Endodermal cell (in vitro differentiated cells): ENCODE measurements at regions not wholly inside any gene's neighbourhood (a gene's known extent, or its start where the extent isn't known, plus 50 kb on each side); places are given as distances from the start of the nearest gene placed in this dataset.
A peak's percentile ranks its signal among the peaks of the same experiment; 100 is the strongest.

Source experiments
- DNase-seq: peaks from one replicate; pipeline ENCODE4 v3.0.0-alpha.2; 2017
- H3K27ac ChIP-seq: 2 replicates; pipeline ENCODE4 v1.5.1; 2013; ENCODE audit warnings: mild to moderate bottlenecking, low read depth, low read length, moderate library complexity
- H3K27me3 ChIP-seq: 2 replicates; pipeline ENCODE4 v1.6.1; 2013; ENCODE audit warnings: mild to moderate bottlenecking, low read length, moderate library complexity; ENCODE audit not compliant: insufficient read depth, control insufficient read depth, poor library complexity, severe bottlenecking
- H3K36me3 ChIP-seq: 2 replicates; pipeline ENCODE4 v1.7.0; 2013; ENCODE audit warnings: mild to moderate bottlenecking, low read length, moderate library complexity; ENCODE audit not compliant: control insufficient read depth, insufficient read depth
- H3K4me1 ChIP-seq: one replicate; pipeline ENCODE4 v1.7.0; 2013; ENCODE audit warnings: low read length; ENCODE audit not compliant: control insufficient read depth, insufficient read depth
- H3K4me3 ChIP-seq: 2 replicates; pipeline ENCODE4 v1.5.1; 2013; ENCODE audit warnings: mild to moderate bottlenecking, low read length, moderate library complexity
- H3K9ac ChIP-seq: 2 replicates; pipeline ENCODE4 v1.6.1; 2013; ENCODE audit warnings: mild to moderate bottlenecking, low read length, moderate library complexity; ENCODE audit not compliant: poor library complexity, severe bottlenecking; ENCODE audit errors: extremely low read depth
- H3K9me3 ChIP-seq: 2 replicates; pipeline ENCODE4 v1.6.1; 2013; ENCODE audit warnings: mild to moderate bottlenecking, low read length, moderate library complexity; ENCODE audit not compliant: control insufficient read depth
- H3K27ac Mint-ChIP-seq: 2 replicates; pipeline ENCODE4 v1.8.0; 2020; ENCODE audit warnings: mixed read lengths
- H3K27me3 Mint-ChIP-seq: 2 replicates; pipeline ENCODE4 v1.8.0; 2021; ENCODE audit warnings: mild to moderate bottlenecking, mixed read lengths; ENCODE audit not compliant: insufficient read depth
- H3K36me3 Mint-ChIP-seq: 2 replicates; pipeline ENCODE4 v1.8.0; 2020; ENCODE audit warnings: low read depth, mixed read lengths
- H3K4me1 Mint-ChIP-seq: 2 replicates; pipeline ENCODE4 v1.8.0; 2020; ENCODE audit warnings: mixed read lengths
- H3K4me3 Mint-ChIP-seq: 2 replicates; pipeline ENCODE4 v1.8.0; 2020; ENCODE audit warnings: mild to moderate bottlenecking, moderate library complexity, mixed read lengths
- H3K9me3 Mint-ChIP-seq: 2 replicates; pipeline ENCODE4 v1.8.0; 2020; ENCODE audit warnings: mild to moderate bottlenecking, mixed read lengths
- WGBS, 2 experiments: methylation state at CpG; one replicate each; pipeline versions ENCODE4 v1.1.5 to v1.1.7; 2013; ENCODE audit warnings: missing lambda C conversion rate in 2 of 2, mixed read lengths in 1 of 2; ENCODE audit not compliant: insufficient coverage in 1 of 2, insufficient read length in 1 of 2; 5-methylcytosine and 5-hydroxymethylcytosine counted together
- TF ChIP-seq, protein P1 (sequence below): fragments of 200-600 bp; sonication (generic); conservative IDR thresholded peaks from 2 replicates; pipeline ENCODE4 v1.5.0; 2021; ENCODE audit warnings: antibody characterized with exemption, mild to moderate bottlenecking

DNA sequence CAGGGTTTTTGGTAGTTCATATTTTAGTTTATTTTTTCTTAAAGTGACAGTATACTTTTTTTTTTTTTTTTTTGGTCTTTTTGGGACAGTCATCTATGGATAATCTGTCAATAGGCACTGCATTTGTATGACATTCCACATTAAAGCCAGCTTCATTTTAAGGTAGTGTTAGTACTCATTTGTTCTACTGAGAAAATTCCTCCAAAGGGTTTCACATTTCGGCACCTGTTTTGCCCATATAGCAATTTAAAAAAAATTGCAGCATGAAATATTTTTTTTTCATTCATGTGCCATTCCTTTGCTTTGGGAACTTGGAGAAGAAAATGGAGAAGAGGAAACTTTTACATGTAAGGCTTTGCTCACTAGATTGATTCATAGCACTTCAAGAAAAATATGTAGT, 276.3 kb upstream of the TCF4 start:
- Mint-ChIP-seq H3K36me3 (no peaks in the 10 kb centered on the region), H3K9me3 (no peaks in the 10 kb centered on the region), H3K4me3 (no peak overlapping the region), H3K27me3 (peaks cover 4% of the 10 kb centered on the region), H3K27ac (no peak overlapping the region), H3K4me1 (peaks cover 22% of the 10 kb centered on the region)
- DNase-seq: no peak
- Histone ChIP-seq H3K36me3 (no peaks in the 10 kb centered on the region), H3K9me3 (no peaks in the 10 kb centered on the region), H3K4me1 (no peaks in the 10 kb centered on the region), H3K4me3 (no peak overlapping the region), H3K27ac (no peak overlapping the region), H3K9ac (no peak overlapping the region), H3K27me3 (no peaks in the 10 kb centered on the region)
- TF ChIP-seq, protein P1, sequence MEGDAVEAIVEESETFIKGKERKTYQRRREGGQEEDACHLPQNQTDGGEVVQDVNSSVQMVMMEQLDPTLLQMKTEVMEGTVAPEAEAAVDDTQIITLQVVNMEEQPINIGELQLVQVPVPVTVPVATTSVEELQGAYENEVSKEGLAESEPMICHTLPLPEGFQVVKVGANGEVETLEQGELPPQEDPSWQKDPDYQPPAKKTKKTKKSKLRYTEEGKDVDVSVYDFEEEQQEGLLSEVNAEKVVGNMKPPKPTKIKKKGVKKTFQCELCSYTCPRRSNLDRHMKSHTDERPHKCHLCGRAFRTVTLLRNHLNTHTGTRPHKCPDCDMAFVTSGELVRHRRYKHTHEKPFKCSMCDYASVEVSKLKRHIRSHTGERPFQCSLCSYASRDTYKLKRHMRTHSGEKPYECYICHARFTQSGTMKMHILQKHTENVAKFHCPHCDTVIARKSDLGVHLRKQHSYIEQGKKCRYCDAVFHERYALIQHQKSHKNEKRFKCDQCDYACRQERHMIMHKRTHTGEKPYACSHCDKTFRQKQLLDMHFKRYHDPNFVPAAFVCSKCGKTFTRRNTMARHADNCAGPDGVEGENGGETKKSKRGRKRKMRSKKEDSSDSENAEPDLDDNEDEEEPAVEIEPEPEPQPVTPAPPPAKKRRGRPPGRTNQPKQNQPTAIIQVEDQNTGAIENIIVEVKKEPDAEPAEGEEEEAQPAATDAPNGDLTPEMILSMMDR: no peak
- WGBS, 2 experiments: no CpG with 5 or more reads among the region's 1 CpG

DNA sequence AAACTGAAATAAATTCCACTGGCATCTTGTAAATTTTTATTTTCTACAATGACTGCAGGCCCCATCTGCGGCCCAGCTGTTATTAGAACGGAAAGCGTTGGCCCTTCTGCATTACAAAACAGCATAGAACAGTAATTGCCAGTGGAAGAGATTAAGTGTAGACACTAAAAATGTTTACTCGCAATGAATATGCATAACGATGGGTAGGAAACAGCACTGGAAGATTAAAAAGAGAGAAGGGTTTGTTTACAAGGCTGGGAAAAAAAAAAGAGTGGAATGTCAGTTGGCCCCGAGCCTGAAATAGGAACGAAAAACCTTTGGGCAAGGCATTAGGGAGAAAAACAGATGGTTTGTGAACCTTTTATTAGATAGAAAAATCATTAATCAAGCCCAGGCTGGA, 275.9 kb upstream of the TCF4 start:
- Mint-ChIP-seq H3K27me3 (peaks cover 4% of the 10 kb centered on the region), H3K4me1 (peaks cover 22% of the 10 kb centered on the region), H3K4me3 (no peak overlapping the region), H3K36me3 (no peaks in the 10 kb centered on the region), H3K27ac (no peak overlapping the region), H3K9me3 (no peaks in the 10 kb centered on the region)
- no peak overlapping the region for H3K4me3 ChIP-seq
- TF ChIP-seq, protein P1: no peak
- H3K27me3 ChIP-seq: no peaks in the 10 kb centered on the region
- no peaks in the 10 kb centered on the region for H3K4me1 ChIP-seq
- DNase-seq: no peak
- H3K36me3 ChIP-seq: no peaks in the 10 kb centered on the region
- no peak overlapping the region for H3K9ac ChIP-seq
- no peaks in the 10 kb centered on the region for H3K9me3 ChIP-seq
- 82 to 88% methylated on average over 7 of the region's 7 CpGs for WGBS, 2 experiments
- H3K27ac ChIP-seq: no peak overlapping the region

DNA sequence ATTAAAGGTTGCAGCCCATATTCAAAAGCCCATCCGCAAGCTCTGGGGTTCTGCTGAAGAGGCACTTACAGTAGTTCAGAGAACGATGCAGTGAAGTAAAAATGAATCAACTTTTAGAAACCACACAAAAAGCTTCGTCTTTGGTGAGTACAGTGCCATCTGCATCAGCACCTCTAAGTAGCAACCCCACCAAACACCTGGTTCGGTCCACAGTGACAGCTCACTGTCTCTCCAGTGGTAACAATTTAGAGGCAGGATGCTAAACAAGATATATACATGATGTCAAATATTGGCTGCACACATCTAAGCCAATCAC, 275.4 kb upstream of the TCF4 start:
- TF ChIP-seq, protein P1: no peak
- Histone ChIP-seq H3K27me3 (no peaks in the 10 kb centered on the region), H3K9me3 (no peaks in the 10 kb centered on the region), H3K4me3 (no peak overlapping the region), H3K9ac (no peak overlapping the region), H3K4me1 (no peaks in the 10 kb centered on the region), H3K27ac (no peak overlapping the region), H3K36me3 (no peaks in the 10 kb centered on the region)
- Mint-ChIP-seq H3K36me3 (no peaks in the 10 kb centered on the region), H3K27me3 (peaks cover 4% of the 10 kb centered on the region), H3K27ac (no peak overlapping the region), H3K9me3 (no peaks in the 10 kb centered on the region), H3K4me3 (no peak overlapping the region), H3K4me1 (peaks cover 22% of the 10 kb centered on the region)
- 95 to 100% methylated on average over 2 to 4 of the region's 4 CpGs for WGBS, 2 experiments
- DNase-seq: peak; percentile 29
